ENCODE measurements at regions not wholly inside any gene's neighbourhood (a gene's known extent, or its start where the extent isn't known, plus 50 kb on each side); places are given as distances from the start of the nearest gene placed in this dataset.

- no peak for TF ChIP-seq EZH2 (IDR thresholded peaks at IDR 0.05; ENCODE audit: low read length, unreplicated experiment)
- no peak for TF ChIP-seq CTCF (conservative IDR thresholded peaks at IDR 0.05; ENCODE audit: low read depth, low read length)
Measured at GRCh38 chr2:19646987-19647386, 254.8 kb downstream of the TTC32 start.

Data from PC-3 (cell line).